NCI-H2107 treated with DMSO at 0.1 percent for 48 hours (cell line): ENCODE measurements at regions not wholly inside any gene's neighbourhood (a gene's known extent, or its start where the extent isn't known, plus 50 kb on each side); places are given as distances from the start of the nearest gene placed in this dataset.

Source experiments
- DNase-seq: peaks from one replicate; lab custom pipeline; 2025; ENCODE audit not compliant: unreplicated experiment; lab: John Stamatoyannopoulos, UW

GRCh38 chr5:165836046-165836445 lies 2330.6 kb downstream of the MAT2B start:
- no peak for DNase-seq

DNA sequence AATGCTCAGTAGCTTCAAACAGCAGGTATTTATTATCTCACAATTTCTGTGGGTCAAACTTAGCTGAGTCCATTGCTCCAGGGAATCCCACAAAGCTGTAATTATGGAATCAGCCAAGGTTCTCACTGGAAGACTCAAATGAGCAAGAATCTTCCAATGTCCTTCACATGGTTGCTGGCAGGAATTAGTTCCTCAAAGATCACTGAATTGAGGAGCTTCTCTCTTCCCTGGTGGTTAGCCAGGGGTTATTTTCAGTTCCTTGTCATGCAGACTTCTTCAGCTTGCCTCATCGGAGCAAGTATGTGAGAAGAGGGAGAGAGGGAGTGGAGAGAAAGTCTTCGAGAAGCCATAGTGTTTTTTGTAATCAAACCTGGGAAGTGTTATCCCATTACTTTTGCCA lies 2331.9 kb downstream of the MAT2B start:
- no peak for DNase-seq

- no peak for DNase-seq
These were observed 2339.2 kb downstream of the MAT2B start for GRCh38 chr5:165844571-165844970.

GRCh38 chr5:165858118-165858517 lies 2352.7 kb downstream of the MAT2B start:
- no peak for DNase-seq

- DNase-seq: no peak
These were observed 2353.8 kb downstream of the MAT2B start for GRCh38 chr5:165859251-165859650.

- no peak for DNase-seq
These were observed 2357.8 kb downstream of the MAT2B start for GRCh38 chr5:165863239-165863638.

DNA sequence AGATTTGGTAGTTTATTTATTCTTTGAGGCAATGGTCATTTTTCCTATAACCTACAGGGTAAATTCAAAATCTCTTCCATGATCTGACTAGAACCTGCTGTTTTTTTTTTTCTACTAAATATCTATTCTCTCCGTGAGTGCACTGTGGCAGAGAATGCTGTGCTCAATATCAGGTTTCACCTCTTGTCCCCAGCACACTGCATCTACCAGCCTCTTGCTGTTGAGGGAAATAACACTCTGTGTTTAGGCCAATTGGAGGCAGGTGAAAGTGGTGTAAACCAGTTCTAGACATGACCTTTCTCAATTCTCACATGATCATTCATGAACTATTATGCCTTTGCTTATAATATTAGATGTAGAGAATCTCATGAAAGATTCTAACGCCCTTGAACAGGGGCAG lies 2365.9 kb downstream of the MAT2B start:
- DNase-seq: no peak

- no peak for DNase-seq
These were observed 2369.4 kb downstream of the MAT2B start for GRCh38 chr5:165874851-165875250.

DNA sequence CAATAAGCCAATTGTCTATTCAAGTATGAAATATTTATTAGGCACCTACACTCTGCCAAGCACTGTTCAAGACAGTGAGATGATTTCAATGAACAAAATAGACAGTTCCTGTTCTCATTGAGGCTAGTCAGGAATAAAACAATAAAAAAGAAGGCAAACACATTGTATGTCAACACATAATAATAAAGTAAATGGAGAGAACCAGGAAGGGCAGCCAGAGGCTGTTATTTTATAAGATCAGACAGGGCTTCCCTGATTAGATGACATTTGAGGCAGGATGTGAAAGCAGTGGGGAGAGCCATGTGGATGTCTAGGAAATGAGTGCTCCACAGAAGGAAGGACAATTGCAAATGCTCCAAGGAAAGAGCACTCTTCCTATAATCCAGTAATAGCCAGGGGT lies 2371.1 kb downstream of the MAT2B start:
- DNase-seq: no peak

GRCh38 chr5:165877475-165877874 lies 2372.1 kb downstream of the MAT2B start:
- no peak for DNase-seq

DNA sequence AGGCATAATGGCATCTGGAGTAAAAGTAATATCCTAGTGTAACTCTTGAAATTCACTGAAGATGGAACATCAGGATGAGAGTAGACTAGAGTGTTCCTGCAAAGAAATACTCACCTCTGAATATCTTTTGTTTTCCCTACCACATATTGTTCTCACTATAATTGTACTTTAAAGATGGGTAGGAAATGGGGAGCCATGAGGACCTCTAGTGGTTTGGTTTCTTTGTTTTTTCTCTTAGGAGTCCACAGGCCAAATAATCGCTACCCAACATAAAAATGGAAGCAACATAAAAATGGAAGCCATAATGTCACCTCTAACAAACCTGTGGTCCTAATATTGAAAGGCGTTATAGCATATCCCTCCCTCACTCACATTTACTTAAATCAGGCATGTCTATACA lies 2375.8 kb downstream of the MAT2B start:
- no peak for DNase-seq

DNA sequence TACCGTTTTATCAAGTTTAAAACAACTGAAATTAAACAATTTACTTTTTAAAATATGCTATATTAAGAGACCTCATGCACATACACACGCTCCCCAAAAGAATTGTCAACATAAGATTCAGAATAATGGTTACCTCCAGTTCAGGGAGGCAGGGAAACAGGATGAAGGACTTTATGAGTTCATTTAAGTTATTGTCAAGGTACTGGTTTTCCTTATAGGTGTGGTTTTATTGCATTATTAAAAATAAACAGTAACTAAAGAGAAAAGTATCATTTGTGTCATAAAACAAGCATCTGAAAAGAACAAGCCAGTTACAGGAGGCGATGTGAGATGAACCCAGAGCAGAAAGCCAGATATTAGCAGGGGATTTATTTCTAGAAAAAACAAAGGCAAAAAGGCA lies 2376.7 kb downstream of the MAT2B start:
- no peak for DNase-seq

DNA sequence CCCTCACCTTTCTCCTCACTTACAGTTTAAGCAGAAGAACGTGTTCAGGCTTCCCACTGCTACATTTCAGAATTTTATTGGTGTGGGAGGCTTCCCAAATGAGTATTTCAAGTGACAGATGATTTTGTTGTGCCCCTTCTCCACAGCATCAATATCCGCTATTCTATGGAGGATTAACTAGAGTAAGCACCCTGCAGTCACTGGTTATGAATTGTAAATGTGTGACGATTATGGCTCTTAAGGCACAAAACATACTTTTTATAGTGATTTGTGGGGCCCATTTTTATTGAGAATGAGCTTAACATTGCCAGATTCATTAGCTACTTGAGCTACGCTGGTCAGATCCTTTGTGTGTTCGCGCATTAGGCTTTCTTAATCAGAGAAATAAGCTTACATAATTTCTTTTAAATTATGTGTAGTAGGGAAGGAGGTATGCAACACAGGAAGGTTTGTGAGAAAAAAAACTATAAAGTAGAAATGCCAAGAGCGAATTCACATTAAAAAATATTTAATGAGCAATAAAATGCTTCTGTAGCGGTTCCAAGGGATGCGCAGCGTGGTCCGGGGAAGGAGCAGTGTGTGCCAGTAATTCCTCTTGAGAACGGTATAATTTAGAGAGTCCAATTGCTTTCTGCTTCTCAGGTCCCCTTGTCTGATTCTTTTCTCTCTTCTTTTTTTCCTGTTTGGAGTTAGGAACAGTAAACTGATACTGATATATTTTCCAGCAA lies 2380.4 kb downstream of the MAT2B start:
- no peak for DNase-seq

- no peak for DNase-seq
These were observed 2381.7 kb downstream of the MAT2B start for GRCh38 chr5:165887147-165887546.

GRCh38 chr5:165892383-165892782 lies 2387.0 kb downstream of the MAT2B start:
- DNase-seq: no peak

DNA sequence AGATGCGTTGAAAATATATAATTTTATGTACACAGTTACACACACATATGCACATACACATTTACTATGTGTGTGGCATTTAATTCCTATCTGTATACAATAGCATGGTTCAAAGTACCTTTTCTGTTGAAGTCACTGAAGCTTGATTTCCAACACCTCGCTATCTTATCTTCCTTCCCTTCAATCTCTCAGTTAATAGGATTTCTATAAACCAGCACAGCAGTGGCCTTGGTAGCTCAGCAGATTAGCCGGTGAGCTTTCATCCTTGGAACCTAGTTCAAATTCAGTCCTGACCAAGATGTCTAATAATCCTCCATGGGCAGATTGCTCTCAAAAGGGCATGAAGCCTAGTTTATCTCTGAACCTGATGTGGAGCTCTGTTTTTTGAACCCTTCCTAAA lies 2389.5 kb downstream of the MAT2B start:
- no peak for DNase-seq

DNA sequence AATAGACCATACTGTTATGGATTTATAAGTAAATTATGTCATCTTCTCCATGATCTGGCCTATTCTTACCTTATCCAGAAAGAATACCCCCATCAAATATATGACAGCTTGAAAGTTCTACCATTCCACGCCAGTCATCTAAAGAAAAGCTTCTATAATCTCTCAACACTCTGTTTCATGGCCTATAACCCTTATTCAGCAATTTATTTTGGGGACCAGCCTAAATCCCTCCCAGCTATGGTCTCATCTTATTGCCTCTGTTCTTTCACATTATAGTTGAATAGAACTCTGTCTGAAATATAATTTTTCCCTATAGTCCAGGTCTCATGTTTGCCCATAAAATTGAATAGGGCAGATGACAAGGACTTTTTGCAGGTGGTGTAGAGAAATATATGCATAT lies 2387.6 kb upstream of the WWC1 start:
- no peak for DNase-seq

- no peak for DNase-seq
These were observed 2384.6 kb upstream of the WWC1 start for GRCh38 chr5:165906871-165907270.

- no peak for DNase-seq
These were observed 2378.4 kb upstream of the WWC1 start for GRCh38 chr5:165913059-165913458.

- no peak for DNase-seq
These were observed 2377.0 kb upstream of the WWC1 start for GRCh38 chr5:165914456-165914855.

DNA sequence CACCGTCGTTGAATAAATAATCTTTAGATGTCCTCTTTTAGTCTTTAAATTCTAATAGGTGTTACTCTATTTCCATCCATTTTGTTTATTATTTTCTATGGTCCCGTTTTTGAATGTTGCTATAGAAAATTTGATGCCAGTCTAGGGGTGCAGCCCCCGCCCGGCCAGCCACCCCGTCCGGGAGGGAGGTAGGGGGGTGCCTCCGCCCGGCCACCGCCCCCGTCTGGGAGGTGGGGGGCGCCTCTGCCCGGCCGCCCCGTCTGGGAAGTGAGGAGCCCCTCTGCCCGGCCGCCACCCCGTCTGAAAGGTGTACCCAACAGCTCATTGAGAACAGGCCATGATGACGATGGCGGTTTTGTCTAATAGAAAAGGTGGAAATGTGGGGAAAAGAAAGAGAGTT lies 2372.2 kb upstream of the WWC1 start:
- no peak for DNase-seq

- no peak for DNase-seq
These were observed 2370.8 kb upstream of the WWC1 start for GRCh38 chr5:165920655-165921054.

DNA sequence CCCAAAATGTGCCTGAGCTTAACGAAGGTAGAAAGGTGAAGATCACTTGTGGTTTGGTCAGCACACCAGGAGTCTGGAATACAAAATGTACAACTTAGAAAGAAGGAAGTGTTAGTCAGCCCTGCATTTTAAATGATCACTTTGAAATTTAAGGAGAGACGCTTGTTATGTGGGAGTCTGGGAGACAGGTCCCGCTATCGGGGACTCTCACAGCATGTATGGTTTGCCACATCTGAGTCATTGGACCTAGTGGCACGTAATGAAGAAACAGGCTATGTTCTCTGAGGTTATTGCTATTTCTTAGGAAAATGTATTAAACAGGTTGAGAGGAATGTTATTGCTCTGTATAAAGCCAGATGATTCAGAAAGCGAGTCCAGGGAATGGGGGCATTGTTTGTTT lies 2362.5 kb upstream of the WWC1 start:
- no peak for DNase-seq
